Upper lobe of left lung (tissue), 6 donors: ENCODE measurements at regions not wholly inside any gene's neighbourhood (a gene's known extent, or its start where the extent isn't known, plus 50 kb on each side); places are given as distances from the start of the nearest gene placed in this dataset.
"Not testable (repeated sequence)": the region's sequence is repeated elsewhere in the genome, so short reads cannot be mapped to it uniquely, and the experiment has no call there.

Experiments
- ATAC-seq, 2 donors: fragments of 200-7000 bp; cut with Tn5 transposase; one replicate each; pipeline ENCODE4 v1.9.1; 2022; ENCODE audit warnings: mild to moderate bottlenecking in 2 of 2, moderate library complexity in 2 of 2; ENCODE audit not compliant: low FRiP score in 2 of 2
- DNase-seq, 2 donors: peaks; one replicate each; pipeline ENCODE4 v3.0.0-alpha.2; 2019 to 2020
- H3K27ac ChIP-seq, 4 donors: fragments of 200-600 bp; sonication (generic); one replicate each; pipeline ENCODE4 v1.5.1; 2016 to 2019
- H3K27me3 ChIP-seq, 4 donors: fragments of 200-600 bp; sonication (generic); one replicate each; pipeline ENCODE4 v1.5.1; 2017 to 2019
- H3K36me3 ChIP-seq, 4 donors: fragments of 200-600 bp; sonication (generic); one replicate each; pipeline ENCODE4 v1.5.1; 2016 to 2019
- H3K4me1 ChIP-seq, 4 donors: fragments of 200-600 bp; sonication (generic); one replicate each; pipeline ENCODE4 v1.5.1; 2018 to 2019
- H3K4me3 ChIP-seq, 4 donors: fragments of 200-600 bp; sonication (generic); one replicate each; pipeline ENCODE4 v1.5.1; 2017 to 2019; ENCODE audit warnings: mild to moderate bottlenecking in 2 of 4, moderate library complexity in 1 of 4
- H3K9me3 ChIP-seq, 4 donors: fragments of 200-600 bp; sonication (generic); one replicate each; pipeline ENCODE4 v1.5.1; 2018 to 2019
- EP300 ChIP-seq, 4 donors: sonication (generic); formaldehyde crosslinking; IDR thresholded peaks; one replicate each; pipeline ENCODE4 v1.5.1; 2017; ENCODE audit warnings: antibody characterized with exemption in 4 of 4, control low read depth in 2 of 4
- POLR2A ChIP-seq, 4 donors: fragments of 450-650 bp; IDR thresholded peaks; one replicate each; pipeline ENCODE4 v1.5.1; 2016 to 2017; ENCODE audit warnings: antibody characterized with exemption in 4 of 4, mild to moderate bottlenecking in 2 of 4
- POLR2AphosphoS5 ChIP-seq, 2 donors: sonication (generic); formaldehyde crosslinking; IDR thresholded peaks; one replicate each; pipeline ENCODE4 v1.5.1; 2017; ENCODE audit warnings: antibody characterized with exemption in 2 of 2
- WGBS, 2 donors: methylation state at CpG; one replicate each; pipeline ENCODE4 v1.1.5; 2017 to 2018; 5-methylcytosine and 5-hydroxymethylcytosine counted together
- TF ChIP-seq, protein P1 (sequence below), 6 experiments: fragments of 450-650 bp in 4 of 6; fragments of 200-600 bp in 2 of 6; sonication (generic) in 2 of 6; IDR thresholded peaks; one replicate each; pipeline ENCODE4 v1.5.1; 2016 to 2019; ENCODE audit warnings: antibody characterized with exemption in 6 of 6
- donor health status: DM: no; HTN: no; CAD: no; lungs with moderate emphysema.
- donor health status: DM: no; HTN: yes; CAD: no; lungs with severe emphysema.

DNA sequence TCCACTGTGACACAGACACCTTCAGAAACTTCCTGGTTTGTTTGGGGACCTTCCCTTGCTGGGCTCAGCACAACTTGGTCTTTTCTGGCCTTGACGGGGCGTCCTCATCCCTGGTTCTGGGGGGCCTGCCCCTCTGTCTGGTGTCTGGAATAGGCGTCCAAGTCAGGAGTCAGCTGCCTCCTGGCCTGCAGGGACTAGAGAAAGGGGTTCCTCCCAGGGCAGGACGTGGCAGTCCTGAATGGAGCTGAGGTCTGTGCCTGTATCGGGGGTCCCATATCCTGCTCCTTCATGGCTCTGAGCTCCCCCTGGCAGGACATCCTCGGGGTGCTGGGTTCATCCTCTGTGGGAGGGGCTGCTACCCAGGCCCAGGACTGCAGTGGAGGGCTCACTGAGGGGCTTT, 384.0 kb downstream of the TMEM121 start:
- H3K27me3 ChIP-seq, result no peaks in the 10 kb centered on the region
- H3K4me1 ChIP-seq, result no peaks in the 10 kb centered on the region
- ATAC-seq (no peak), DNase-seq (no peak)
- H3K27ac ChIP-seq, result no peak overlapping the region
- no peaks in the 10 kb centered on the region for H3K36me3 ChIP-seq
- TF ChIP-seq POLR2AphosphoS5 (IDR thresholded peaks at IDR 0.05) (no peak), POLR2A (IDR thresholded peaks at IDR 0.05) (no peak)
- 31% methylated on average over 2 of the region's 6 CpGs; no CpG with 5 or more reads in 1 of the 2 donors for WGBS, 2 donors
- no peak overlapping the region for H3K4me3 ChIP-seq
- H3K9me3 ChIP-seq, result no peaks in the 10 kb centered on the region

DNA sequence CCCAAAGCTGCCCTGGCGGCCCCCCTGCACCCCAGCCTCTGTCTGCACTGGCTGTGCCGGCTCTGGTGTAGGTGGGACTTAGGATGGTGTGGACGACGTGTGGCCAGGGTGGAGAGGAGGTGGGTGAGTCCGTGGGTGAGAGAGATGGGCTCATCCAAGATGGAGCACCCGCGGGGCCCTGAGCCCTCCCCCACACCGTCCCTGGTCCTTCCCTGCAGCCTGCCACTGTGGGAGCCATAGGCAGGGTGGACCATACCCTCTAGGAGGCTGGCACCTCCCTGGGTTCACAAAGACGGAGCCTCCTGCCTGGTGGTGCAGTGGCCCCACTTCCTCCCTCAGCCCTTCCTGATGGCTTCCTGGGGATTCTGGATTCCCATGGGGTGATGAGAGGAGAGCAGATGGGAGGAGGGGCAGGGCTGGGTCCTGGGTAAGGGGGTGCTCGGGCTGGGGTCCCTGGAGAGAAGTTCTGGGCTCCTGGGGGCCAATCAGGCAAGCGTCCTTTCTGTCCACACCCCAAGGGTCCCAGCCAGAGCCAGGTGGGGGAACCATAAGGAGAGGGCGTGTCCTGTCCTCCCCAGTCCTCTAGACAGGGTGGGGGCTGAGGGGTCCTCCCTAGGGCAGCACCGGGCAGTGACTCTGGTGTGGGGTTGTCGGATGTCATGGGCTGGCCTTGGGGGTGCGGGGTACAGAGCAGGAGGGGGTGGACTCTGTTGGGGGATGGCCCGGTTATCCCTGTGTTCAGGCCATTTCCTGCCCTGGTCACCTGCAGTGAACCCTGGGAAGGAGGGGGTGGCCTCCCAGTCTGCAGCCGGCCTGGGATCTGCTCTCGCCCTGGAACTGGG, 384.8 kb downstream of the TMEM121 start:
- Histone ChIP-seq H3K27ac (no peak overlapping the region), H3K4me1 (no peaks in the 10 kb centered on the region), H3K9me3 (no peaks in the 10 kb centered on the region), H3K36me3 (no peaks in the 10 kb centered on the region), H3K27me3 (no peaks in the 10 kb centered on the region), H3K4me3 (no peak overlapping the region)
- WGBS, 2 donors, result 34 to 40% methylated on average over 3 to 6 of the region's 18 CpGs
- DNase-seq, result peak in 1 of 2 donors; percentile 27
- ATAC-seq, result no peak
- no peak for TF ChIP-seq EP300 (IDR thresholded peaks at IDR 0.05)
- TF ChIP-seq, protein P1, sequence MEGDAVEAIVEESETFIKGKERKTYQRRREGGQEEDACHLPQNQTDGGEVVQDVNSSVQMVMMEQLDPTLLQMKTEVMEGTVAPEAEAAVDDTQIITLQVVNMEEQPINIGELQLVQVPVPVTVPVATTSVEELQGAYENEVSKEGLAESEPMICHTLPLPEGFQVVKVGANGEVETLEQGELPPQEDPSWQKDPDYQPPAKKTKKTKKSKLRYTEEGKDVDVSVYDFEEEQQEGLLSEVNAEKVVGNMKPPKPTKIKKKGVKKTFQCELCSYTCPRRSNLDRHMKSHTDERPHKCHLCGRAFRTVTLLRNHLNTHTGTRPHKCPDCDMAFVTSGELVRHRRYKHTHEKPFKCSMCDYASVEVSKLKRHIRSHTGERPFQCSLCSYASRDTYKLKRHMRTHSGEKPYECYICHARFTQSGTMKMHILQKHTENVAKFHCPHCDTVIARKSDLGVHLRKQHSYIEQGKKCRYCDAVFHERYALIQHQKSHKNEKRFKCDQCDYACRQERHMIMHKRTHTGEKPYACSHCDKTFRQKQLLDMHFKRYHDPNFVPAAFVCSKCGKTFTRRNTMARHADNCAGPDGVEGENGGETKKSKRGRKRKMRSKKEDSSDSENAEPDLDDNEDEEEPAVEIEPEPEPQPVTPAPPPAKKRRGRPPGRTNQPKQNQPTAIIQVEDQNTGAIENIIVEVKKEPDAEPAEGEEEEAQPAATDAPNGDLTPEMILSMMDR (IDR thresholded peaks at IDR 0.05), result no peak
- TF ChIP-seq POLR2AphosphoS5 (IDR thresholded peaks at IDR 0.05), result no peak
- no peak for TF ChIP-seq POLR2A (IDR thresholded peaks at IDR 0.05)

DNA sequence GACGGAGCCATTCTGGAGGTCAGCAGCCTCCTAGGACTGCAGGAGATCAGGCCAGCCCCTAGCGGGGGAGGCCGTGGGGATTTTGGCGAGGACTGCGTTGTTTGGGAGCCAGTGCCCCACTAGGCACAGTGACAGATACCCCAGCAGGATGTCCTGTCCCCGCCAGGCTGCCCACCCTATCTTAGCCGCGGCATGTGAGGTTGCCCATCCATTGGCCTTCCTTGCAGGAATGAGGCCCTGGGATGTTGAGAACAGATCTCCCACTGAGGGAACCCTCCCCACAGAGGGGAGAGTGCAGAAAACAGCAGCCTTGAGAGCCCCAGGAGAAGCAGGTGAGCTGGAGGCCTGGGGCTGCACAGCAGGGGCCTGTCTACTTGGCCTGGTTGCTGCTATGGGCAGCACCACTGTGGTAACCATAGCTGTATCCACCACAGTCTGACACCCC, 385.5 kb downstream of the TMEM121 start:
- H3K27ac ChIP-seq, H3K4me1 ChIP-seq, H3K36me3 ChIP-seq, H3K27me3 ChIP-seq, H3K9me3 ChIP-seq, H3K4me3 ChIP-seq, ATAC-seq: not testable (repeated sequence)
- WGBS, 2 donors, result 53% methylated on average over 3 of the region's 8 CpGs; no CpG with 5 or more reads in 1 of the 2 donors
- peak in 1 of 2 donors; percentile 29 for DNase-seq

DNA sequence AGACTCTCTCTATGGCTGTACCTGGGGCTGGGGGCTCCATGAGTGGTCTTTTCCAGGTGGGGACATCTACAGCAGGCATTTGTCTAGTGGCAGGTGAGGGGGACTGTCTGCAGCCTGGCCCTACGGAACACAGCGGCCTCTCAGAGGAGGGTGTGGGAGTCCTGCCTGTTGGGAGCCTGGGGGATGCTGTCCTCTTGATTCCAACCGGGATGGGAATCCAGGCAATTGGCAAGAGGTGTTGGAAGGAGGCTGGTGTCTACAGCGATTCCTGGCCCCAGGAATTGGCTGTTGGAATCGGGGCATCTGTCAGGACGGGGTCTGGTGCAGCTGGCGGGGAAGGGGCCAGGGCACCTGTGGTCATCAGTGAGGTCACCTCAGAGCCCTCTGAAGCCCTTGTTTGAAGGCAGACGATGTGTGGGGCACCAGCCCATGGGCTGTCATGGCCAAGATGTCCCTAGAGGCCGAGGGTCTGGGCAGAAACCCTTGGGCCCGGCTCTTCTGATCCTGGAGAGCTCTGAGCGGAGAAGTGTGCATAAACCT, 386.3 kb downstream of the TMEM121 start:
- WGBS, 2 donors, result 75 to 80% methylated on average over 8 to 9 of the region's 11 CpGs
- H3K9me3 ChIP-seq, result no peaks in the 10 kb centered on the region
- TF ChIP-seq POLR2AphosphoS5 (IDR thresholded peaks at IDR 0.05), result no peak
- no peak for TF ChIP-seq EP300 (IDR thresholded peaks at IDR 0.05)
- TF ChIP-seq, protein P1 (IDR thresholded peaks at IDR 0.05), result no peak
- TF ChIP-seq POLR2A (IDR thresholded peaks at IDR 0.05), result no peak
- DNase-seq, result no peak
- H3K4me3 ChIP-seq, result no peak overlapping the region
- H3K27me3 ChIP-seq, result no peaks in the 10 kb centered on the region
- H3K27ac ChIP-seq, result no peak overlapping the region
- no peak for ATAC-seq
- H3K36me3 ChIP-seq, result no peaks in the 10 kb centered on the region
- H3K4me1 ChIP-seq, result no peaks in the 10 kb centered on the region

DNA sequence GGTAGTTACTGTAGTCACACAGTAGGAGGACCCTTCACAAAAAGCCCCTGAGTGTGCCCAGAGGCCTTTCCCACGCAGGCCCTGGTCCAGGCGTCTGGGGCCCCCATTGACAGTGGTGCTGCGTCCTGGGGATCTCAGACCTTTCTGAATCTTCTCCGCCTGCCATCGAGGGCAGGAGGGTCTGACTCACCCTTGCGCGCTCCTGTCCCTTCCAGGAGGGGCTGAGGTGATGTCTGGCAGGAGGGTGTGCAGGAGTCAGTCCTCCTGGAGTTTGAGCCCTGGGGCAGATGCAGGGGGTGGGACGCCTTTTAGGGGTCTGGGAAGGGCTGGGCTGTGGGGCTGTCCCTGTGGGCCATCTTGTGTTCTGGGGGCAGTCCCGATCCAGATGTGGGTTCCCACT, 386.8 kb downstream of the TMEM121 start:
- H3K9me3 ChIP-seq, result no peaks in the 10 kb centered on the region
- H3K4me1 ChIP-seq, result no peaks in the 10 kb centered on the region
- peak in 1 of 2 donors; percentile 39 for DNase-seq
- TF ChIP-seq POLR2AphosphoS5 (IDR thresholded peaks at IDR 0.05) (no peak), POLR2A (IDR thresholded peaks at IDR 0.05) (no peak), EP300 (IDR thresholded peaks at IDR 0.05) (no peak)
- TF ChIP-seq, protein P1 (IDR thresholded peaks at IDR 0.05), result no peak
- ATAC-seq, result no peak
- H3K4me3 ChIP-seq, result no peak overlapping the region
- no peaks in the 10 kb centered on the region for H3K27me3 ChIP-seq
- 81 to 82% methylated on average over 3 to 9 of the region's 9 CpGs for whole genome bisulfite sequencing, 2 donors
- no peaks in the 10 kb centered on the region for H3K36me3 ChIP-seq
- H3K27ac ChIP-seq, result no peak overlapping the region
